NCI-H1417 treated with DMSO at 0.1 percent for 48 hours (cell line): ENCODE measurements at regions not wholly inside any gene's neighbourhood (a gene's known extent, or its start where the extent isn't known, plus 50 kb on each side); places are given as distances from the start of the nearest gene placed in this dataset.
"Not testable (repeated sequence)": the region's sequence is repeated elsewhere in the genome, so short reads cannot be mapped to it uniquely, and the experiment has no call there.

Experiments used
- DNase-seq: peaks from one replicate; lab custom pipeline; 2025; lab: John Stamatoyannopoulos, UW

DNA sequence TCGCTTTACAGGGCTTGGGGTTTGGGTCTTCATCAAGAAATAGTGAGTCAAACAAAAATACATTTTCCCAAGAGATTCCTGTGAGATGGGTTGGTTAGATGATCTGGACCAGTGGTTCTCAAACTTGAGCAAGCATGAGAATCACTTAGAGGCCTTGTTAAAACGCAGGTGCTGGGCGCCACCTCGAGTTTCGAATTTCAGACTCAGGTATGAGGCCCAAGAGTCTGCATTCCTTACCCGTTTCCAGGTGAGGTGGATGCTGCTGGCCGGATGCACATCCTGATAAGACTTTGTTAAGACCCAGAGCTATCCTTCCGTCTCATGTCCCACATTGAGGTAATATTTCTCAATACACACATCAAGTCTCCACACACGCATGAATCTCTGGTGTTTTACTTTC is 707.8 kb upstream of the SALL3 start:
- no peak for DNase-seq

DNA sequence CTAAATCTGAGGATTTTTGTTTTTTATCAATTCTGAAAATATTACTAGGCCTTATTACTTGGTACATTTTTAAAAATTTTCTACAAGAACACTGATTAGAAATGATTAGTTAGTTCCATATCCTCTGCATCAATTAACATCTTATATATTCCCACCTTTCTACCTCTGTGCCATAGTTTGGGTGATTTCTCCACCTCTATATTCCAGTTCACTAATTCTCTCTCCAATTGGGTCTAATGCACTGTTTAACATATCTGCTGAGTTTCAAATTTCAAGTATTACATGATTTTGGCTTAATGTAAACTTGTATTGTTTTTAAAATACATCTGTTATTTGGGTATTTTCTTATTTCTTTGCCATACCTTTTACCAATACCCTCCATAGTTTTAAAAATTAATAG is 705.7 kb upstream of the SALL3 start:
- no peak for DNase-seq

DNA sequence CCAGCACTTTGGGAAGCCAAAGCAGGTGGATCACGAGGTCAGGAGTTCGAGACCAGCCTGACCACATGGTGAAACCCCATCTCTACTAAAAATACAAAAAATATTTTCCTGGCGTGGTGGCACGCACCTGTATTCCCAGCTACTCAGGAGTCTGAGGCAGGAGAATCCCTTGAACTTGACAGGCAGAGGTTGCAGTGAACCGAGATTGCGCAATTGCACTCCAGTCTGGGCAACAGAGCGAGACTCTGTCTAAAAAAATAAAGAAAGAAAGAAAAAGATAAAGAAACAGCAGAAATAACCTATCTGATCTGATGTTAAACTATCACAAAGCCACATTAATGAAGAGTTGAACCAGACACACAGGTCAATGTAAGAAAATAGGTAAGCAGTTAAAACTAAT is 696.2 kb upstream of the SALL3 start:
- not testable (repeated sequence) for DNase-seq

DNA sequence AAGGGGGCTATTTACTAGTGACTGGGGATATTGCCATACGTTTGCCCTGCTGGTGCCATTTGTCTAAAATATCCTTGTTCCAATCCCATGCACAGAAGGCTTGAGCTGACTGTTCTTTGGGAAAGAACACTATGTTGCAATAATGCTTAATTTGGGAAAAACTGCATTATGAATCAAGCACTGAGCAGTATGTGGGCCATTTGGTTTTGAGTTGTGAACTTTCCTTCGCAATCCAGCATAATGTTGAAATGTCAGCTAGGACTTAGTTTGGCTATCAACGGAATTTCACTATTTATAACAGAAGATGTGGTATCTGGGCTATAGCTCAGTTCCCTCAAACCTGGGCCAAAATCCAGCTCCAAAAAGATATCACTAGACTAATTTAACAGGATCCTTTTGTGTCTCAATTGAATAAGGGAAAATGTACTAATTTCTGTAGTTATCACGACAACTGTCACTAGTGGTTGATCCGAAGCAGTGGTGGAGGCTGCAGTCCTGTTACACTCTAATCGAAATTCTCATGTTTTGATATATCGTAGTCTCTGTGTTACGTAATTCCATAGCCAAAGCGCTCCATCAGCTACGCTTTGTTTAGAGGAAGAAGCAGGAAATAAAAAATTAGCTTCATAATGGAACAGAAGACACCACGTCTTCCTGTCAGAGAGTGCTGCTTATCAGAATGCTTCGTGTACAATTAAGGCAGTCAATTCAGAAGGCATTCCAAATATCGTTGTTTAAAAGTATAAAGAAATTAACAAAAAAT is 686.8 kb upstream of the SALL3 start:
- DNase-seq = no peak

DNA sequence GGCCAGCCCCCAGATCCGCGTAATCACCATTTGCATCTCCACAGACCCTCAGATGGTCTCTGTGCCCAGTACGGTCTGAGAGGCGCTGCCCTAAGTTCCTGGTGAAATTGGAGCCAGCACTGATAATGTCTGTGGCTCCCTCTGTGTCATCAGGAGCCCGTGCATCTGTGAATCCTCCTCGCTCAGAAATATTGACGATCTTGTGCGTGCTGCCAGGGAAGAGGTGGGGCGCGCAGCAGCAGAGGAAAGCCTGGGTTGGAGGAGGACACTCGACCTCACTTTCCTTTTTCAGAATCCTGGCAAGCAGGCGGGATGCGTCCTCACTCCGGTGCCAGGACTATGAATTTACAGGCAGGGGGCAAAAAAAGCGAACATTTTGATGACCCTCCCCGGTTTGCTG is 686.1 kb upstream of the SALL3 start:
- DNase-seq = no peak

DNA sequence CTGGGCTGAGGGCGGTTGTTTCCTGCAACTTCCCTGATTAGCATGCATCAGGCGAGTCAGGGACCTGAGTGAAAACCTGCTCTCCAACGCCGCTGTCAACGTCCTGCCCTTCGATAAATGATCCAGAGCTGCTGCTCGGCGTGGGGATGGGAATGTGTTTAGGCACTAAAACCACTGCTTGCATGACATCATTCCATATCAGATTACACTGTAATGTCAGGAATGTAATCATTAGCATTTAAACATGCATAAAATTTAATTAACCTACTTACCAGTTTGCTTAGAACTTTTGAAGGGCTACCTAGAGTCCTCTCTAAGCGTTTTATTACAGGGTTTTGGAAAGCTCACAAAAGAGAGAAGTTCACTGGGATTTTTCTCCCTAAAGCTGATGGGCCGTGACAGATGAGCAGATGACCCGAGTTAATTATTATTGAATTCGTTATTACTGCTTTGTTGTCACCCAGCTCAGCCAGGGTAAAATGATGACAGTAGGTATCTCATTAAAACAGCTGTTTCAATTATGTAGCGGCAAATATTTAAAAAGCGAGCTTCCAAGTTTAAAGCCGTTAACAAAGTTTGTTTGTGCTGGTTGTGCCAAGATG is 685.6 kb upstream of the SALL3 start:
- no peak for DNase-seq

DNA sequence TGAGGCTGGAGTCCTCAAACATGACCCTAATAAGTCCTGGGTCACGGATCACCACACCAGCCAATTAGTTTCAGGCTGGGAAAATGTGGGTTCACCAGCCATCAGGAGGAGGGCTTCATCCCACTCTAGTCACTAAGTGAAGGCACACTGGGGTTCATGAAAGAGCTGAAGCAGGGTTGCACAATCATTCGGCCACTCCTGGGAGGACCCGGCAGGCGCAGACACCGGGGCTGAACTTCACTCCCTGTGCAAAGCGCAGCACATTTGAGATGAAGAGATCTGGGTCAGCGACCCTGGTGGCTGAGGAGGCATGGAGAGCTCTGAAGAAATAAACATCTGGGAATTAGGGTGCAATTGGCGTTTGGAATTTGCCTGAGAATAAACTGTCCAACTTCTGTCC is 684.4 kb upstream of the SALL3 start:
- DNase-seq = no peak

DNA sequence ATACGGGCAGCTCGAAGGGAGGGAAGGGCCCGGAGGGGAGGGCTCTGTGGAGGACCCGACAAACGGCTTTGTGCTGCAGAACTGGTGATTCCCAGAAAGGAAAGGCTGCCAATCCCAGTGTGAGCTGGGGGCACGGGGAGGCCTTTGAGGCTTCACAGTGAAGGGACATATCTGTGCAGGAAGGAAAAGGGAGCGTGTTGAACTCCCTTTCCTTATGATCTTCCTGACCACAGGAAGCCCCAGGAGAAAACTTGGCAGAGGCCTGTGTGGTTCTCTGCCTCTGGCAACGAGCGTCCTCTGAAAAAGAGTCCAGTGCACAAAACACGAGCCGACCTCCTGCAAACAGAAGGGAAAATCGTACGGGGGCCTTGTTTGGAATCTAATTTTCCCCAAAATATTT is 683.5 kb upstream of the SALL3 start:
- no peak for DNase-seq

DNA sequence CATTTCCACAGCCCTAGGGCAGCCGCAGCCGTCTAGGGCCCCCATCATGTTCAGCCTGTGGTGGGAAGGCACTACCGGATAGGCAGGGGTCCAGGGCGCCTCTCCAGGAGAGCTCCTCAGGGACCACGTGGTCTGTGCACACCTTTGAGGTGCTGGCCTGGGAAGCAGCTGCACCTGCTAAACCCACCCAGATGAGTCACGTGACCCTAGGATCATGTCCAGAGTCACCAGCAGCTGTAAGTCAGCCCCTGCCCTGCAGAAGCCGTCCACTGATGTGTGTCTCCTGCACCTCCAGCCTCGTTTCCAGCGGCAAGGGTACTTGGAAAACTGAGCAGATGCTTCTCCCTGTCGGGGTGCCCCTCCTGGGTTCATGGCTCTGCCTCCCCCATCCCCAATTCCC is 682.6 kb upstream of the SALL3 start:
- no peak for DNase-seq

DNA sequence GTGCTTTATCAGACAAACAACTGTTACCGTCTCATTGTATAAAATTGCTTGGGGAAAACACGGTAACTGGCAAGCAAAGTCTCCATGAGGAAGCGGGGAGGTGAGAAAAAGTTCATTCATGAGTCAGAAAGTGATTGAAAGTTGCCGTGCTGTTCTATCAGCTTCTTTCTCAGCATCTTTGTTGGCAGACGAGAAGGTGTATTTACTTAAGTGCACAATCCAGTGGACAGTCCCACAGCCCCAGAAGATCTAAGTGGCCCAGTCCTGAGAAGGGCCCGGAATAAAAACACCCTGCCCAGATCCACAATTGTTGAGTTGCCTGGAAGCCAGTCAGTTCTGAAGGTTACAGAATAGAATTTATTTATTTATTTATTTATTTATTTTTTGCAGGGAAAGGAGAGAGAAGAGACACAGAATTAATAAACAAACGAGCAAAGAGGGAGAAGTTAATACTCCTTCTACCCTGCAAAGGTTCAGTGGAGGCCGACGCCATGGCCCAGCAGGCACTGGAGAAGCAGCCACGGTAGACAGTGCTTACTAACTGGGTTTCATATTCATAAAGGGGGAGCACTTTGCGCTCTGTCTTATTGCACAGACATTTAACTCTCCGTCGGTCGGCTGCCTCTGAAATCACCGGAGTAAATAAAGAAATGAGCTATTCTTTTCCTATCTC is 676.0 kb upstream of the SALL3 start:
- no peak for DNase-seq

DNA sequence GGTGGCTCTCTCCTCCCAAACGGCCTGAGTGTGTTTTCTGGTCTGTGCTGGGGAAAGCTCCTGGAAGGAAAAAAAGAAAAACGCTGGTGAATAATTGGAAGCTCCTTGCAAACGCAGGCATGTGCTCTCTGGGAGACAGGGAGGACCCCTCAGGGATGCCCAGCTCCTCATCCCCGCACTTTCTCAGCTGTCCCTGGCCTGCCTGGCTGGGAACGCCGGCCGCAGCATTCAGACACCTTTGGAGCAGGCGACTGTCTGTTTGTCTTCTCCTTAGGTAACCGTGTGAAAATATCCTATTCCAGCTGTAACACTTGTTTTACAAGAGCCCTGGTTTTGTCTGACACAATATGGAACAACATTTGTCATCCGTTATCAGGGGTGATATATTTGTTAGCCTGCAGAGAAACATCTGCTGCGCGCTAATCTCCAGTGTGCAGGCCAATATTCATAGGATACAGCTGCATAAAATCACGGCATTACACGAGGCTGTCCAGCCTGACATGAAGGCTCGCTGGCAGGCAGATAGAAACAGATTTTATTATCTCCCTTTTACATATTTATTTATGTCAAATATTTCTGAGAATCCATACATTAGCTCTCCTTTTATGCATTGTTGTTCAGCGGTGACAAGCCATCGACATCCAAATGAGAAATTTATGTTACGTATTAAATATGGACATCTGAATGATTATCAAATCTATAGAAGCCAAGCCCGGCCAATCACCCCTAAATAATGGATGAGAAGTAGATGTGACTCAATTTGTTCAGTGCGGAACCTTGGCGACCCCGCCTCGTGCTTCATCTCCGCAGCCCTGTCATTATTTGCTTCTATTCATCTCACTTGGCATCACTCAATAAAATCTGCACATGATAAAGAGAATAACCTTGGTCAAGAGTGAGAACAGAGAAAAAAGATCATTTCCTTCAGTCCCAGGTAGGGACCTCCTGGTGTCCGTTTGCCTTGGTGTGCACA is 675.1 kb upstream of the SALL3 start:
- no peak for DNase-seq

DNA sequence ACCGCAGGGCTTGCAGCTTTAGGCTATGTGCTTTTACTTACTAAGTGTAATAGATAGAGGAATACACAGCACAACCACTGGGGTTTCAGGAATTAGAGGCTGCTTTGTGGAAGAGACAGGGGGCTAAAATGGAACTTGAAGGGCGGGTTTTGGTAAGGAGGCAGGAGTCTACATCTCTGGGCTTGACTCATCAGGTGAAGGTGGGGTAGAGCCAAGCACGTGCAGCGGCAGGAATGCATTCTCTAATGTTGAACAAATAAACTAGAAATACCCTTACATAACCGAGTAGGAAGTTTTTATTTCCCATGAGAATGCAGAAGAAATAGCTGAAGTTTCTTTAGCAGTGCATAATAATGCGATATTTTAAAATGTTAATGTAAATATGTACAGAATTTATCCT is 673.8 kb upstream of the SALL3 start:
- no peak for DNase-seq

DNA sequence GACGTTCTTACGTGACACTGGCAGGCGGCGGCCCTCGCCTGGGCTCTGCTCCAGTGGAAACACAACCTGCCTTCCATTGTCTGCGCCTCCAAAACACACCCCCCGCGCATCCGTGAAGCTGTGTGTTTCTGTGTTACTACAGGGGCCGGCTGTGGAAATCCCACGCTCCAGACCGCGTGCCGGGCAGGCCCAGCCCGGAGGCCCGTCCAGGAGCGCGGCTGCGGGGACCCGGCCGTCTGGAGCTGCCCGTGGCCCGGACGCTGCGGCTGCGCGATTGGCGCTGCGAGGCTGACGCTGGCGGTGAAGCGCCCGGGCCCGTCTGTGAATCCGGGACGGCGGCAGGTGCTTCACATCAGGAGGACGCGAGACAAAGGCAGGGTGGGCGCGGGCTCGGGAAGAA is 670.3 kb upstream of the SALL3 start:
- DNase-seq = no peak

DNA sequence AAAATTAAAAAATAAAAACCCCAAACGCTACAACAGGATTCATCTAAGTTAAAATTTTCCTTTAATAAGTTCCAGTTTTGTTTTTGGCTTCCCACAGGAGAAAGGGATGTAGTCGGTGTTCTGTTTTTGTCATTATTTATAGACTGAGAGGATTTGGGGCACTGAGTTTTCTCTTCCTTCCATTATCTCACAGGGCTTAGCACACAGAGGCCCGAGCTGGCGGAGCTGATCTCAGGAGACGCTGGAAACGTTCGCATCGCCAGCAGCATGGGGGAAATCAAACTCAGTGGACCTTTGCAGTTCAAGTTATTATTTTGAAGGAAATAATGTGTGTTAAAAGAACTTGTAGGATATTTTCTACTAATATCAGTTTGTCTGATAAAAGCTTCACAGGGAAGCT is 669.7 kb upstream of the SALL3 start:
- no peak for DNase-seq

DNA sequence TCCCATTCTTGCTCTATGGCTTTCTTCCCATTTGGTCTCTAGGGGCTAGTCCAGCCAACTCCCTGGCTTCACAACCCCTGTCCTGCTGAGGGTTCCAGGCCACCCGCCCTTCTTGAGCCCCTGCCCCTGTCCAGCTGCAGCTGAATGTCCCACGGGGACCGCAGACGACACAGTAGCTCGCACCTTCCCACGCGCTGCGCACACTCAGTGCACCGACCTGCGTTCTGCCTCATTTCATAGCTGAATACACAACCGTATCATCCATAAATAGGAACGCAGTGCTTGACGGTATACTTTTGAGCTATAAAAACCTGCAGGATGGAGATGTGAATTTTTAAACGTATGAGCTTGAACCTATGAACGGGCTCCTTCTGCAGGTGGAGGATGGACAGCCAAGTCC is 660.4 kb upstream of the SALL3 start:
- no peak for DNase-seq

DNA sequence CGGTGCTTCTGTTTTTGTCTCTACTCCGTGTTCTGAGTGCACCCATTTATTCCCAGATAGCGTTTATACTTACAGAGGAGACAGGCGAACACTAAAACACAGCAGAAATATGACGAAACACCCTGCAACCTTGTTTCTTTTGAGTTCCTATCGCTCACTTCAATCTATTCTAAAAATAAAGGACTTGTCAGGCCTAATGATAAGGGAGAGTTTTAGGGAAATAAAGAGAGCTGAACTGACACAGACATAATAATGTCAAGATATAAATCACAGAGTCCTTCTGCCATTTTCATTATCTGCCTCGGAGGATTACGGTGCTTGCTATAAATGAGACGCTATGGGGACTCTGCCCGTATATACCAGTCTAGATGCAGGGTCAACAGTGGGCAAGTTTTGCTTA is 659.7 kb upstream of the SALL3 start:
- no peak for DNase-seq

DNA sequence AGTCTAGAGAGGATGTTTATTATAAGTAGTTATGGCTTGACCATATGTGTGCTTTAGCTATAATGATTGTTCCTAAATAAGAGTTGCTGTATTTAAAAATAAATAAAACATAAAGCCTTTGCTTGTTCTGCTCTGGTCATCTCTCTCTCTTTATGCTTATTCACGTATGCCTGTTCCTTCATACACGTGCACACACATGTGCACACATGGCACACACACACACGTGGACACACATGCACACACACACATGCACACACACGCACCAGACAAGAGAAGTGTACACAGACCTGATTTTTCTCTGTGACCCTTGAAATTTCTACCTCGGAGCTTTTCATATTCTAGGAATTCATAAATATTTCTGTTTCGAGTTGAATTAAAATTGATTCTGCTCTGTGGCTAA is 658.2 kb upstream of the SALL3 start:
- no peak for DNase-seq

DNA sequence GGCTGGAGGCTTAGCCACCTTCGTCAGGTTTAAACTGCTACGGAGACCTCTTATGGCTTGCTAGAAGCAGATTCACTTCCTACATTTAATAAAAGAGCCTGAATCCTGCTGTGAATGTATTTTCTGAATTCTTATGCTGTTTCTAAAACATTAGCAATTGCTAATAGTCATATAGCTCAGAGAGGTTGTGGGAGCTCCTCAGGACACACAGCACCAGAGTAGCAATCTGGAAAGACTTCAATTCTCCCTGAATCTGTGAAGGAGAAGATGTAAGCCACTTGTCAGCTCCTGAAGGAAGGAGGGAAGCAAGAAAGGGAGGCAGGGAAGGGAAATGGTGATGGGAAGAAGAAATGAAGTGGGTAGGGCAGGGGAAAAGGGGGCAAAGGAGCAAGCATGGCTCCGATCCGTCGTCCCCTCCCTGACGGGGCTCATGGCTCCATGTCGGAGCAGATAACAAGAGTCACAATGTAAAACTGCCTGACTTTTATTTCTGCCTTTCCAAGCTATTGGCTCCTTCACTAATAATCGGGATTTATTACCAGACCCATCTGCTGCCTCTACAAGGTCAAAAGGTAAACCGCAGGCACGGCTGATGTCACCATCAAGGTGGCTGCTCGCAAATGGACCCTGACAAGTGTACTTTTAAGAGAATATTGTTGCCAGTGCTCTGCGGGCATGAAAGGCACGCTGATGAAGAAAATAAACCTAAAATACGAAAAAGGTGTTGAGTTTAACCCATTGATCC is 656.0 kb upstream of the SALL3 start:
- DNase-seq = no peak

DNA sequence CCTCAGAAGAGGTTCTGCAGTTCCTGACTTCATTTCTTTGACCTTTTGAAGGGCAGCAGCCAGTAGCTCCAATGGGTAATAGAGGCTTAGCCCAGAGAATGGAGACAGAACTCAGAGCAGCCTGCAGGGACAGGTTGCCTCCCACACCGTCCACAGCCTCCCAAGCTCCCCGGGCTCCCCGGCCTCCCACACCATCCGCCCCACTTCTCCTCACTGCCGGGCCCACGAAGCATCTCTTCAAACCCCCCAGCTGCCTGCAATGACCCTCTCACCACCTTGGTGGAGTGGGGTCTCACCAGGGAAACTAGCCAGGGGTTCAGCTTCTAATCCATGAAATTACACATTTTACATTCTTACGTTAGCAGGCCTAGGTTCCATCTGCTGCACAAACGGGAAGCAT is 652.0 kb upstream of the SALL3 start:
- DNase-seq = no peak

DNA sequence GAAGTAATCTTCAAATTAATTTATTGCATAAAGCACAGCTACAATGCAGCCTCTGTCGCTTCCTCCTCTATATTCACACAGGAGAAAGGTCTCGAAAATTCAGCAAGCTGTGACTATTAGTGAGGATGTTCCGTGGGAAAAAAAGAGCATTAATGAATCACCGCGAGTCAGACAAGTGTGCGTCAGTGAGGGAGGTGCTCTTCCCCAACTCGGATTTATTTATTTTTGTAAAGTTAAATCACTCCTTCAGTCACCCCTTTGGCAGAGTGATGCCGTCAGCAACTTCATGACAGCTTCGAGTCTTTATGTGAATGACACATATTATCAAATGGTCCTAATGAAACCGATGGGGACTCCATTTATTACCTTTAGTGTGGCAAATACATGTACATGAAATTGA is 648.9 kb upstream of the SALL3 start:
- no peak for DNase-seq

DNA sequence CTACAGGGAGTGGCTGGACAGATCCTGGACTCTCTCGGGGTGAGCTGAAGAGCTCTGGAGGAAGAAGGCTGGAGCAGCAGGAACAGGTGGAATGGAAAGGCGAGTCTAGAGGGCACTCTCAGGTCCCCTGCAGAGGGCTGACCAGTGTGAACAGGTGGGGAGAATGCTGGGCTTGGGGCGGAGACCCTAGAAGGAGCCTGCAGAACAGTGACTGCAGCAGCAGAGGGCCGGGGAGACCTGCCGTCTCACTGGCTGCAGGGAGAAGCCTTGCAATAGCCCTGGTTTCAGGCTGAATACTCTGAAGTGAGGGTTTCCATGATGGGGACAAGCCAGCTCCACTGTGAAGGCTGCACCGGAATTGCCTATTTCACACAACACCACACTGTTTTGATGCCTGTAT is 626.7 kb upstream of the SALL3 start:
- DNase-seq = no peak

DNA sequence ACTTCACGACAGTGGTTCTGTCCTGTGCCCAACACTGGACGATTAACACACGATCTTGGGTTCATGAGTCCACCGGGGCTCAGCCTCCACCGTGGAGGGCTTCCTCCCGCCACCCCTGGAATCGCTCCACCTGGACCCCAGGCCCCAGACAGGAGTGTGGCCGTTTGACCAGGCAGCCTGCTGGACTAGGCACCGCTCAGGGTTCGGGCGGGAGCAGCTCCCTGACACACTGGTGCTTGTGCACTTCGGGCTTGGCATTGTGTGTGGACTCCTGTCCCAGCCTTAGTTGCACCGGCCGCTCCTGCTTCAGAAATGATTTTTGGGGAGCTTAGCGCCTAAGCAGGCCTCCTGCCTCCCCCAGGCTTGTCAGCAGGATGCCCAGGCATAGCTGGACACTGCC is 617.4 kb upstream of the SALL3 start:
- DNase-seq = no peak
